Stimulated activated naive B cell treated with anti-CD40 and anti-IgM and Interleukin-4, amounts not matched to agents 10 μg/mL and 1 μg/mL and 100 μg/mL, for 72 hours (primary cell): ENCODE measurements at regions not wholly inside any gene's neighbourhood (a gene's known extent, or its start where the extent isn't known, plus 50 kb on each side); places are given as distances from the start of the nearest gene placed in this dataset.
"Not testable (repeated sequence)": the region's sequence is repeated elsewhere in the genome, so short reads cannot be mapped to it uniquely, and the experiment has no call there.

ENCODE experiments used
- ATAC-seq, 2 donors: fragments of 150-1000 bp; cut with Tn5 transposase; replicated peaks; 2 replicates each; pipeline ENCODE4 v1.10.0; 2021; ENCODE audit warnings: moderate library complexity in 1 of 2
- DNase-seq: peaks from one replicate; pipeline ENCODE4 v3.0.0; 2021
- H3K27ac Mint-ChIP-seq: one replicate; pipeline ENCODE4 v1.8.0; 2022; ENCODE audit warnings: mild to moderate bottlenecking, mixed read lengths
- H3K27me3 Mint-ChIP-seq, 2 donors: one replicate each; pipeline ENCODE4 v1.8.0; 2022; ENCODE audit warnings: mixed read lengths in 2 of 2
- H3K36me3 Mint-ChIP-seq, 2 donors: one replicate each; pipeline ENCODE4 v1.8.0; 2022; ENCODE audit warnings: mixed read lengths in 2 of 2, mild to moderate bottlenecking in 1 of 2
- H3K4me1 Mint-ChIP-seq, 2 donors: one replicate each; pipeline ENCODE4 v1.8.0; 2022; ENCODE audit warnings: mixed read lengths in 2 of 2, mild to moderate bottlenecking in 1 of 2
- H3K4me3 Mint-ChIP-seq, 2 donors: one replicate each; pipeline ENCODE4 v1.8.0; 2022; ENCODE audit warnings: mild to moderate bottlenecking in 2 of 2, mixed read lengths in 2 of 2, moderate library complexity in 1 of 2
- H3K9me3 Mint-ChIP-seq, 2 donors: one replicate each; pipeline ENCODE4 v1.8.0; 2022; ENCODE audit warnings: mixed read lengths in 2 of 2, mild to moderate bottlenecking in 1 of 2

DNA sequence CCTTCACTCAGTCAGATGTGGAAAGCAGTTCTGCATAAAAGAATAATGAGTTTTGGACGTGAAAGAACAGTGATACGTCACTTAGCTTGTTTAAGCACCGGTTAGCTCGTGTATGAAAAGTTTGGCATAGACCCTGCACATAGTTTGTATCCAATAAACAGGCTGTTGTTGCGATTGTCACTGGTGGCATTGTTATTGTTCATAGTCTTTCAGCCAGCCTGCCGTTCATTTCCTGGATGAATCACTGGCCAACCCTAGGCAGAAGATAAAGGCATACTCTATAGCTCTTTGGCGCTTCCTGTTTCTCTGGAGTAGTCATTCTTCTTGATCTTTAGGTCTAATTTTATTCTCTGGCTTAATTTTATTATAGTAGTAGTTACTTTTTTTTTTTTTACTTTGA, 57.8 kb upstream of the ANKRD30A start:
- no peak for ATAC-seq
- DNase-seq: no peak
- no peaks in the 10 kb centered on the region for H3K36me3 Mint-ChIP-seq
- H3K4me1 Mint-ChIP-seq: no peaks in the 10 kb centered on the region
- H3K9me3 Mint-ChIP-seq: peaks cover 10 to 14% of the 10 kb centered on the region in 2 donors
- no peak overlapping the region for H3K4me3 Mint-ChIP-seq
- no peaks in the 10 kb centered on the region for H3K27me3 Mint-ChIP-seq
- no peak overlapping the region for H3K27ac Mint-ChIP-seq

DNA sequence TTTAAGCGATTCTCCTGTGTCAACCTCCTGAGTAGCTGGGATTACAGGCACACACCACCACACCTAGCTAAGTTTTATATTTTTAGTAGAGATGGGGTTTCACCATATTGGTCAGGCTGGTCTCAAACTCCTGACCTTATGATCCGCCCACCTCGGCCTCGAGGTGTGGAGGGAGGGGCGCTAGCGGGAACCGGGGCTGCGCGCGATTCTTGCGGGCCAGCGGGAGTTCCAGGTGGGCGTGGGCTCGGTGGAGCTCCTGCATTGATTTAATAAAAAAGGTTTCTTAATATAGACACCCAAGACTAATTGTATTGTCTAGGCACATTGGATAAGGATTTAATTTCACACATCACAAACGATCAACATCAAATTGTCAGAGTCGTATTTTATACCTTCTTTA, 63.1 kb upstream of the ANKRD30A start:
- not testable (repeated sequence) for H3K4me3 Mint-ChIP-seq, H3K27ac Mint-ChIP-seq

GRCh38 chr10:37057261-37057660, 68.1 kb upstream of the ANKRD30A start:
- Mint-ChIP-seq H3K36me3 (no peaks in the 10 kb centered on the region), H3K4me1 (no peaks in the 10 kb centered on the region), H3K27me3 (no peaks in the 10 kb centered on the region), H3K4me3 (no peak overlapping the region), H3K27ac (no peak overlapping the region), H3K9me3 (peaks cover 5 to 6% of the 10 kb centered on the region in 2 donors)
- DNase-seq (no peak), ATAC-seq (no peak)

More for the DNA sequence above, 63.1 kb upstream of the ANKRD30A start:
- ATAC-seq, DNase-seq, H3K9me3 Mint-ChIP-seq, H3K27me3 Mint-ChIP-seq, H3K36me3 Mint-ChIP-seq, H3K4me1 Mint-ChIP-seq: not testable (repeated sequence)

GRCh38 chr10:37053476-37053875, 71.9 kb upstream of the ANKRD30A start:
- H3K27ac Mint-ChIP-seq: no peak overlapping the region
- H3K36me3 Mint-ChIP-seq: no peaks in the 10 kb centered on the region
- ATAC-seq (no peak), DNase-seq (no peak)
- H3K27me3 Mint-ChIP-seq: no peaks in the 10 kb centered on the region
- no peaks in the 10 kb centered on the region for H3K4me1 Mint-ChIP-seq
- H3K4me3 Mint-ChIP-seq: no peak overlapping the region
- peaks cover 5% of the 10 kb centered on the region in 2 donors for H3K9me3 Mint-ChIP-seq

DNA sequence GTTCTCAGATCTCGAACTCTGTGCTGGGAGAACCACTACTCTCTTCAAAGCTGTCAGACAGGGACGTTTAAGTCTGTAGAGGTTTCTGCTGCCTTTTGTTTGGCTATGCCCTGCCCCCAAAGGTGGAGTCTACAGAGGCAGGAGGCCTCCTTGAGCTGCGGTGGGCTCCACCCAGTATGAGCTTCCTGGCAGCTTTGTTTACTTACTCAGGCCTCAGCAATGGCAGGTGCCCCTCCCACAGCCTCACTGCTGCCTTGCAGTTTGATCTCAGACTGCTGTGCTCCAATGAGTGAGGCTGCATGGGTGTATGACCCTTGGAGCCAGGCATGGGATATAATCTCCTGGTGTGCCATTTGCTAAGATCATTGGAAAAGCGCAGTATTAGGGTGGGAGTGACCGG, 75.4 kb upstream of the ANKRD30A start:
- not testable (repeated sequence) for H3K27ac Mint-ChIP-seq, H3K36me3 Mint-ChIP-seq, H3K4me1 Mint-ChIP-seq, ATAC-seq, H3K27me3 Mint-ChIP-seq, H3K4me3 Mint-ChIP-seq, DNase-seq
- H3K9me3 Mint-ChIP-seq: peaks cover 4 to 11% of the 10 kb centered on the region in 2 donors

DNA sequence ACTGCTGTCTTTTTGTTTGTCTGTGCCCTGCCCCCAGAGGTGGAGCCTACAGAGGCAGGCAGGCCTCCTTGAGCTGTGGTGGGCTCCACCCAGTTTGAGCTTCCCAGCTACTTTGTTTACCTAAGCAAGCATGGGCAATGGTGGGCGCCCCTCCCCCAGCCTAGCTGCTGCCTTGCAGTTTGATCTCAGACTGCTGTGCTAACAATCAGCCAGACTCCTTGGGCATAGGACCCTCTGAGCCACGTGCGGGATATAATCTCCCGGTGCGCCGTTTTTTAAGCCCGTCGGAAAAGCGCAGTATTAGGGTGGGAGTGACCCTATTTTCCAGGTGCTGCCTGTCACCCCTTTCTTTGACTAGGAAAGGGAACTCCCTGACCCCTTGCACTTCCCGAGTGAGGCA, 81.1 kb upstream of the ANKRD30A start:
- not testable (repeated sequence) for DNase-seq, H3K4me3 Mint-ChIP-seq, H3K27ac Mint-ChIP-seq, H3K4me1 Mint-ChIP-seq, H3K27me3 Mint-ChIP-seq, ATAC-seq, H3K36me3 Mint-ChIP-seq
- peaks cover 15 to 16% of the 10 kb centered on the region in 2 donors for H3K9me3 Mint-ChIP-seq

DNA sequence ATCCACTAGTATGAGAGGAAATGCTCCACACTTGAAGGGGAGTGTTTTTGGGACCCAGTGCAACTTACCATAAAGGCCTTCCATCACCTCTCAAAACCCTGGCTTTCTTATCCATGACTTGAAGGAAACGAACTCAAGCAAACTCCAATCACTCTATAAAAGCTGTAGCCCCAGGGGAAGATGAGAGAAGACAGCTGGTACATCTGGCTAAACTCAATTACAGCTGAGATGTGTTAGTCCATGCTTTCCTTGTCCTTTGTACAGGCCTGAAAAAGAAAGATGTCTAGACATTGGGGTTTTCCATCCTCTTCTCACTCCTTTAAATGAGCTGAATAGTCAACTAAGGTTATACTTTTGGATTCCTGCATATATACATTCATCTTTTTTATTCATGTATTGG, 89.5 kb upstream of the ANKRD30A start:
- H3K27me3 Mint-ChIP-seq: no peaks in the 10 kb centered on the region
- ATAC-seq: no peak

DNA sequence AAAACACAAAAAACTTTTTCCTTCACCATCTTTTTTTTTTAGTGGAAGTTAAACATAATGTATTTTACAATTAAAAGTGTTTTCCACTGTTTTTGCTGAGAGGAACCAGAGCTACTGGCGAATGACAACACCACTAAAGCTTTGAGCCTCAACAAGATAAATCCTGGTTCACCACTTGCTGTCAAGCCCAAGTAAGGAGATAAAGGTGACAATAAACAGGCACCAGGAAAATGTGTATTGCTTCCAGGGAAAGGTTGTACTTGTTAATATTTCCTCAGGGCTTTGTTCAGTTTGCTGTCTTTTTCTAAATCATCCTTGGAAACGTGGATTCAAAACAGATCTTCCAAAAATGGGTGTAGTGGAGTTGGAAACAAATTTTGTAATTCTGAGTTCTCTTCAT, 109.9 kb upstream of the ANKRD30A start:
- DNase-seq (no peak), ATAC-seq (no peak)
- H3K9me3 Mint-ChIP-seq: peaks cover 0 to 6% of the 10 kb centered on the region in 2 donors
- no peak overlapping the region for H3K27ac Mint-ChIP-seq
- H3K4me3 Mint-ChIP-seq: no peak overlapping the region
- H3K4me1 Mint-ChIP-seq: no peaks in the 10 kb centered on the region
- no peaks in the 10 kb centered on the region for H3K36me3 Mint-ChIP-seq
- no peaks in the 10 kb centered on the region for H3K27me3 Mint-ChIP-seq

More for the DNA sequence above, 89.5 kb upstream of the ANKRD30A start:
- no peaks in the 10 kb centered on the region for H3K36me3 Mint-ChIP-seq
- H3K4me3 Mint-ChIP-seq: no peak overlapping the region
- no peaks in the 10 kb centered on the region for H3K4me1 Mint-ChIP-seq
- DNase-seq: no peak
- no peak overlapping the region for H3K27ac Mint-ChIP-seq
- H3K9me3 Mint-ChIP-seq: peaks cover 8 to 12% of the 10 kb centered on the region in 2 donors

GRCh38 chr10:37010741-37011140, 114.7 kb upstream of the ANKRD30A start:
- DNase-seq: no peak
- Mint-ChIP-seq H3K36me3 (no peaks in the 10 kb centered on the region), H3K9me3 (peaks cover 0 to 4% of the 10 kb centered on the region in 2 donors), H3K27ac (no peak overlapping the region), H3K4me3 (no peak overlapping the region), H3K27me3 (no peaks in the 10 kb centered on the region), H3K4me1 (no peaks in the 10 kb centered on the region)
- no peak for ATAC-seq

DNA sequence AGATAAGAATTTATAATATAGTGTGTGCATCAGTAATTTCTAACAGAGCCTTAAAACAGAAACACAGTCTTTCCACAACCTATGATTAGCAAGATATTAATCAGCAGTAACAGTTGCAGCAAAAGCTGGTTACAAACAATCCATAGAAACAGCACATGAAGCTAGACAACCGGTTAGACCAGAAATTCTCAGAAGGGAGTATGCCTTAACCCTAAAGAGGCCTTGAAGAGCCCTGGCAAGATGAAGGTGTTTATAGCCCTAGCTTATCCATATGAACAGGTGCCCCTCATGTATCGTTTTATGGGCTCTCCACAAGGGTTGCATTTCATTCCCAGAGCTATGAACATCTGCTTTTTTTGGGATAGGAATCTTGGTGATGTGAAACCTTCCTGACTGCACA, 117.1 kb upstream of the ANKRD30A start:
- not testable (repeated sequence) for H3K27ac Mint-ChIP-seq, H3K36me3 Mint-ChIP-seq, H3K4me1 Mint-ChIP-seq, H3K4me3 Mint-ChIP-seq, H3K9me3 Mint-ChIP-seq, DNase-seq, H3K27me3 Mint-ChIP-seq, ATAC-seq

DNA sequence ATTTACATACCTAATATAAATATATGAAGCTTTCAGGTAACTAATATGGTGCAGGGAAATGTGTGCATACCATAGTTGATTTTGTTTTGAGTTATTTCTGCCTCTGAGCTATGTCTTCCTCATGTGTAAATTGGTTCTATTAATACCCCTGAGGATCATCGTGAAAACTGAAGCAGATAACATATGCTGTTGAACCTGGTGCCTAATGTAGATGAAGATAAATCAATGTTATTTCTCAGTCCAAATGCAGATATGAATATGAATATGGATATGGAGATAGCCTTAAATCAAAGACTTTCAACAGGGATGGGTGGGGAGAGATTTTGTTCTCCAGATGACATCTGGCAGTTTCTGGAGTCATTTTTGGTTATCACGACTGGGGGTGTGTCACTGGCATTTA, 122.3 kb upstream of the ANKRD30A start:
- Mint-ChIP-seq H3K4me3 (no peak overlapping the region), H3K9me3 (peaks cover 0 to 5% of the 10 kb centered on the region in 2 donors), H3K27me3 (no peaks in the 10 kb centered on the region), H3K27ac (no peak overlapping the region), H3K36me3 (no peaks in the 10 kb centered on the region), H3K4me1 (no peaks in the 10 kb centered on the region)
- DNase-seq (no peak), ATAC-seq (no peak)

DNA sequence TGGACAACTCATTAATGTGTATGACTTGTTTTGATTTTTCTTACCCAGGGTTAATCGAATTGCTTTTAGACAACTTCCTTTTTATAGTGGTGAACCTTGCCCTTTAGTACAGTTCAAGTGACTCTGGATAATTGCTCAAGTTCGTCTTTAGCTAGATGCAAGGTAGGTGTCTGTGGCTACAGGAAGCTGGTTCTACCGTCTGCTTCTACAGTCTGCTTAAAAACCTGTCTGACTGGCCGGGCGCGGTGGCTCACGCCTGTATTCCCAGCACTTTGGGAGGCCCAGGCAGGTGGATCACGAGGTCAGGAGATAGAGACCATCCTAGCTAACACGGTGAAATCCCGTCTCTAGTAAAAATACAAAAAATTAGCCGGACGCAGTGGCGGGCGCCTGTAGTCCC, 129.6 kb upstream of the ANKRD30A start:
- H3K36me3 Mint-ChIP-seq, H3K4me3 Mint-ChIP-seq, H3K4me1 Mint-ChIP-seq, H3K27ac Mint-ChIP-seq, H3K27me3 Mint-ChIP-seq, ATAC-seq, H3K9me3 Mint-ChIP-seq, DNase-seq: not testable (repeated sequence)

DNA sequence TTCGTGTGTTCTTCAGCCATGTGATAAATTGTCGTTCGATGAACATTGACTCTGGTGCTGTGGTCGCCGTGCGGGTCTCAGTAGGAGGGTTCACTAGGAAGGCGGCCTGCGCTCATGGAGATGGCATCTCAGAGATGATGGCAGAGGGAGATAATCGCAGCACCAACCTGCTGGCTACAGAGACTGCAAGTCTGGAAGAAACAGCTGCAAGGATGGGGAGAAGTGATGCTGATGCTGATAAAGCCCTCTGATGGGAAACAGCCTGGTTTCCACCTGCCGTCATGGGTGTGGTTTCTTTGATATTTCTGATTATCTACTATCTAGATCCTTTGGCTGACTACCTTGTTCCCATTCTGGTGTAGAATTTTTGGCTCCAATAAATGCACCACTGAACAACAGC, 130.5 kb upstream of the ANKRD30A start:
- Mint-ChIP-seq H3K36me3 (no peaks in the 10 kb centered on the region), H3K4me1 (no peaks in the 10 kb centered on the region), H3K27ac (no peak overlapping the region), H3K4me3 (no peak overlapping the region), H3K9me3 (peaks cover 0 to 9% of the 10 kb centered on the region in 2 donors), H3K27me3 (no peaks in the 10 kb centered on the region)
- no peak for ATAC-seq
- DNase-seq: no peak

GRCh38 chr10:36989233-36989632, 136.2 kb upstream of the ANKRD30A start:
- no peak overlapping the region for H3K27ac Mint-ChIP-seq
- no peaks in the 10 kb centered on the region for H3K36me3 Mint-ChIP-seq
- H3K9me3 Mint-ChIP-seq: peaks cover 7 to 12% of the 10 kb centered on the region in 2 donors
- ATAC-seq: no peak
- no peaks in the 10 kb centered on the region for H3K27me3 Mint-ChIP-seq
- H3K4me1 Mint-ChIP-seq: no peaks in the 10 kb centered on the region
- DNase-seq: no peak
- H3K4me3 Mint-ChIP-seq: no peak overlapping the region

DNA sequence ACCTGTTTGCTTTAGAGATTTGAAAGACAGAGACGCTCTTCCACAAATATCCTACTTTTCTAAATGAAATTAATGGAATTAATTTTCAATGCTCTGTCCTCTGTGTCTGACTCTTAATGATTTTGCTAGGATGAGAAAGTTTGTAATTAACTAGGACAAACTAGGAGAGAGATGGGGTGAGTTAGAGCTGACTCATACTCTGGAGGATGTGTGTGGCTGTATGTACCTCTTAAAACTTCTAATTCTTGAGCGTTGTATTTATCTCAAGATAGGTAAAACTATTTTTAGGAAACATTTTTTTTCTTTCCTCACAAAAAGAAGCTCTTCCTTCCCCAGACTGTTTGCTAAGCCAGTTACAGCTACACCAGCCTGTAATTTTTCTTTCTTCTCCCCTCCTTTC, 178.8 kb upstream of the ANKRD30A start:
- Mint-ChIP-seq H3K4me3 (no peak overlapping the region), H3K36me3 (no peaks in the 10 kb centered on the region), H3K4me1 (no peaks in the 10 kb centered on the region), H3K27ac (no peak overlapping the region), H3K9me3 (peaks cover 3 to 5% of the 10 kb centered on the region in 2 donors), H3K27me3 (no peaks in the 10 kb centered on the region)
- ATAC-seq (no peak), DNase-seq (no peak)

GRCh38 chr10:36943544-36943943, 181.9 kb upstream of the ANKRD30A start:
- H3K27me3 Mint-ChIP-seq: no peaks in the 10 kb centered on the region
- ATAC-seq (no peak), DNase-seq (no peak)
- no peak overlapping the region for H3K4me3 Mint-ChIP-seq
- H3K4me1 Mint-ChIP-seq: no peaks in the 10 kb centered on the region
- no peaks in the 10 kb centered on the region for H3K36me3 Mint-ChIP-seq
- H3K9me3 Mint-ChIP-seq: peaks cover 3 to 5% of the 10 kb centered on the region in 2 donors
- no peak overlapping the region for H3K27ac Mint-ChIP-seq
